GM10248 (cell line): ENCODE measurements at regions not wholly inside any gene's neighbourhood (a gene's known extent, or its start where the extent isn't known, plus 50 kb on each side); places are given as distances from the start of the nearest gene placed in this dataset.

Experiments
- CTCF ChIA-PET: fragments of 300-600 bp; sonication (Branson Sonifier 250); formaldehyde crosslinking; extraction: SDS; loops from one replicate; lab custom pipeline; 2021; ENCODE audit warnings: antibody characterized with exemption; lab: Yijun Ruan, JAX
- POLR2A ChIA-PET: fragments of 350-650 bp; sonication (Branson Sonifier 250); formaldehyde crosslinking; extraction: SDS; loops from one replicate; lab custom pipeline; 2020; ENCODE audit warnings: antibody characterized with exemption; lab: Yijun Ruan, JAX
- DNase-seq: peaks from one replicate; pipeline ENCODE4 v3.0.0; 2012; ENCODE audit errors: extremely low spot score
- CTCF ChIP-seq: IDR thresholded peaks from 2 replicates; pipeline ENCODE4 v1.5.1; 2012; ENCODE audit warnings: mild to moderate bottlenecking, low read depth; ENCODE audit errors: extremely low read depth, missing control alignments, control extremely low read depth

GRCh38 chr12:66832997-66833396, 154.1 kb upstream of the GRIP1 start:
- TF ChIP-seq CTCF, result no peak
- POLR2A ChIA-PET, result no interaction called here
- DNase-seq, result no peak
- CTCF ChIA-PET, result no interaction called here

- DNase-seq, result no peak
- CTCF ChIA-PET, result interaction anchor here (1.4 to 1.5 kb wide), 2 partner anchors 21 to 567 kb away, joined by 3 read pairs; no protein-coding TSS in a partner anchor
- no peak for TF ChIP-seq CTCF
These were observed 157.9 kb upstream of the GRIP1 start for GRCh38 chr12:66836623-66837310.

GRCh38 chr12:66837311-66837627, 158.4 kb upstream of the GRIP1 start:
- TF ChIP-seq CTCF, result no peak
- ChIA-PET POLR2A (no interaction called here), CTCF (interaction anchor here (1.5 kb wide), 1 partner anchor 568 kb away, joined by 3 read pairs; no protein-coding TSS in a partner anchor)
- DNase-seq, result no peak

More at GRCh38 chr12:66836623-66837310, 157.9 kb upstream of the GRIP1 start:
- POLR2A ChIA-PET, result no interaction called here

- ChIA-PET POLR2A (no interaction called here), CTCF (no interaction called here)
- DNase-seq, result no peak
- TF ChIP-seq CTCF, result no peak
These were observed 159.5 kb upstream of the GRIP1 start for GRCh38 chr12:66838366-66838765.

GRCh38 chr12:66848967-66849366, 170.1 kb upstream of the GRIP1 start:
- no peak for TF ChIP-seq CTCF
- ChIA-PET CTCF (interaction anchor here (0.8 kb wide), 1 partner anchor 12 kb away, joined by 3 read pairs; no protein-coding TSS in a partner anchor), POLR2A (no interaction called here)
- DNase-seq, result no peak

- ChIA-PET CTCF (interaction anchor here (1.1 to 1.3 kb wide), 2 partner anchors 10 to 157 kb away, joined by 3 to 6 read pairs; no protein-coding TSS in a partner anchor), POLR2A (no interaction called here)
- no peak for TF ChIP-seq CTCF
- no peak for DNase-seq
These were observed 172.3 kb upstream of the GRIP1 start for GRCh38 chr12:66851134-66851533.
